ENCODE measurements at regions not wholly inside any gene's neighbourhood (a gene's known extent, or its start where the extent isn't known, plus 50 kb on each side); places are given as distances from the start of the nearest gene placed in this dataset.

- TF ChIP-seq RAD21 (IDR thresholded peaks at IDR 0.05; ENCODE audit: low read depth) (no peak), EP300 (IDR thresholded peaks at IDR 0.05; ENCODE audit: borderline replicate concordance) (peak; percentile 29; the same call in 1 of the 2 replicates), USF1 (IDR thresholded peaks at IDR 0.05) (no peak), FOXM1 (IDR thresholded peaks at IDR 0.05; ENCODE audit: borderline replicate concordance, low read depth) (no peak), MAX (IDR thresholded peaks at IDR 0.05) (no peak), NFIC (IDR thresholded peaks at IDR 0.05) (no peak; the same call in 1 of the 2 replicates), TCF12 (IDR thresholded peaks at IDR 0.05; ENCODE audit: low read depth) (no peak), EGR1 (IDR thresholded peaks at IDR 0.05) (no peak), YY1 (IDR thresholded peaks at IDR 0.05; ENCODE audit: low read depth) (no peak), TAF1 (IDR thresholded peaks at IDR 0.05; ENCODE audit: low read depth) (no peak), REST (IDR thresholded peaks at IDR 0.05; ENCODE audit: low read depth) (no peak)
These were observed 261.0 kb downstream of the PDGFC start for GRCh38 chr4:156710365-156711192.

Measured in Ishikawa (cell line).